Activated CD4-positive, alpha-beta T cell treated with anti-CD3 and anti-CD28 coated beads for 36 hours (primary cell): ENCODE measurements at regions not wholly inside any gene's neighbourhood (a gene's known extent, or its start where the extent isn't known, plus 50 kb on each side); places are given as distances from the start of the nearest gene placed in this dataset.

ENCODE experiments used
- ATAC-seq: fragments of 200-7000 bp; cut with Tn5 transposase; one replicate; pipeline ENCODE4 v1.10.0; 2021; ENCODE audit warnings: mild to moderate bottlenecking, moderate library complexity
- CTCF ChIA-PET: fragments of 350-600 bp; sonication (Branson Sonifier 250); formaldehyde crosslinking; loops from one replicate; lab custom pipeline; 2021; ENCODE audit warnings: antibody characterized with exemption; lab: Charles Lee
- POLR2A ChIA-PET: fragments of 350-600 bp; sonication (Branson Sonifier 250); formaldehyde crosslinking; loops from one replicate; lab custom pipeline; 2021; ENCODE audit warnings: antibody characterized with exemption, inconsistent platforms; lab: Charles Lee
- DNase-seq: peaks from one replicate; pipeline ENCODE4 v3.0.0-alpha.2; 2020
- H3K27ac Mint-ChIP-seq: one replicate; pipeline ENCODE4 v1.8.0; 2021; ENCODE audit warnings: mixed read lengths
- H3K27me3 Mint-ChIP-seq: one replicate; pipeline ENCODE4 v1.8.0; 2021; ENCODE audit warnings: mixed read lengths
- H3K36me3 Mint-ChIP-seq: one replicate; pipeline ENCODE4 v1.8.0; 2021; ENCODE audit warnings: low read depth, mixed read lengths
- H3K4me1 Mint-ChIP-seq: one replicate; pipeline ENCODE4 v1.8.0; 2021; ENCODE audit warnings: mixed read lengths
- H3K4me3 Mint-ChIP-seq: one replicate; pipeline ENCODE4 v1.8.0; 2021; ENCODE audit warnings: mild to moderate bottlenecking, moderate library complexity, mixed read lengths
- H3K9me3 Mint-ChIP-seq: one replicate; pipeline ENCODE4 v1.8.0; 2021; ENCODE audit warnings: low read depth, mixed read lengths
- intact Hi-C, 2 experiments: fragments of 100-400 bp; cut with DNase I in 1 of 2; cut with micrococcal nuclease in 1 of 2; formaldehyde crosslinking; loops; one replicate each; pipeline versions ENCODE4 v1.14.2 to v1.15.1; 2022 to 2024; cut with DNase I, micrococcal nuclease

DNA sequence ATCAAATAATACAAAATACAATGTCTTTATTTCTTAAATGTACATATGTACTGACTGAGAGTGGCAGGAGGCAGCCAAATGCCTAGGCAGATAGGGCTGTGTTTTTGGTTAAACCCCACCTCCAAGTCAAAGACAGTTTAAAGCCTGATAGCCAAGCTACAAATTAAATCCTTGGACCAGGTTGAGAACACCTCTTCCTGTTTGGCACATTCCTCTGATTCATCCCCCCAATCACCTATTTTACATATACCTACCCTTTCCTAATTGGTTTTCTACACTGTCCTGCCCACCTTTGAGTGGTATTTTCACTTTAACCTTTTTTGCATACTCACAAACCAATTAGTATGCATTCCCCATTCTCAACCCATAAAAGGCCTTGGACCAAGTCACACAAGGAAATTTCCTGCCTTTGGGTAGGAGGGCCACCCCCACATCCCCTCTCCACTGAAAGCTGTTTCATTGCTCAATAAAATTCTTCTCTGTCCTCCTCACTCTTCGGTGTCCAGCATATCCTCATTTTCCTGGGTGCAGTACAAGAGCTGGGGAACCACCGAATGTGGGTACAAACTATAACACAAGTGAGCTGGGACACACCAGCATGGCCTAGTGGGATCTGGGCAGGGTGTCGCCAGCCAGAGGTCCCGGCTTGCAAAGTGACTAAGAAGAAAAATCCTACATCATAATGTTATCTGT, 149.1 kb downstream of the UBE2E3 start:
- ChIA-PET CTCF (interaction anchor here (0.8 to 4.1 kb wide), 2 partner anchors 11 to 16 kb away, joined by 3 to 15 read pairs; no protein-coding TSS in a partner anchor), POLR2A (no interaction called here)
- peaks cover 4% of the 10 kb centered on the region for H3K9me3 Mint-ChIP-seq
- peak overlapping the region; percentile 53 for H3K27ac Mint-ChIP-seq
- DNase-seq = no peak
- H3K36me3 Mint-ChIP-seq = peaks cover 16% of the 10 kb centered on the region
- no peaks in the 10 kb centered on the region for H3K27me3 Mint-ChIP-seq
- peaks cover 65% of the 10 kb centered on the region for H3K4me1 Mint-ChIP-seq
- intact Hi-C loops = loop anchor here (2.0 to 5.0 kb wide), 2 partner anchors 13 to 328 kb away; partner anchors contain the start of gene ITGA4 (in 2 of the 2)
- ATAC-seq = no peak
- H3K4me3 Mint-ChIP-seq = no peak overlapping the region

GRCh38 chr2:181130686-181131085, 150.3 kb downstream of the UBE2E3 start:
- ChIA-PET POLR2A (no interaction called here), CTCF (interaction anchor here (0.9 to 4.1 kb wide), 6 partner anchors 9 to 339 kb away, joined by 3 to 15 read pairs (median 4); no protein-coding TSS in a partner anchor)
- intact Hi-C loops = loop anchor here in 1 of 2 experiments (1.0 kb wide), 1 partner anchor 10 kb away; no protein-coding TSS in a partner anchor
- Mint-ChIP-seq H3K4me3 (peak overlapping the region; percentile 63), H3K27me3 (no peaks in the 10 kb centered on the region), H3K4me1 (peaks cover 62% of the 10 kb centered on the region), H3K27ac (peak overlapping the region; percentile 83), H3K9me3 (peaks cover 8% of the 10 kb centered on the region), H3K36me3 (peaks cover 20% of the 10 kb centered on the region)
- DNase-seq (no peak), ATAC-seq (no peak)

DNA sequence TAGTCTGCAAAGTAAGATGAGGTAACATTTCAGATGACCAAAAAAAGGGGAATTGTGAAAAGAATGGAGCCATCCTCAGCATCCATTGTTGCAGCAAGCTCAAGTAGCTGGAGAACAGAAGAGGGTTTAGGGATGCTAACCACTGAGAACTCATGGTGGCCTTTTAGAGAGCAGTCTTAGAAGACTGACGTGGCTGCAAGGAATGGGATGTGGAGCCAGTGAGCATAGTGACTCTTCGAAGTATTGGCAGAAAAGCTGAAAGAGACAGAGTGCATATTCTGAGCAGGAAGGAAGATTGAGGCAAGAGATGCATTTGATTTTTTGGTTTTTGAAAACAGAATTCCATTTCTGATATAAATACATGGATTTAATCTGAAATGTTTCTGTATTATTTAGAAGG, 151.2 kb downstream of the UBE2E3 start:
- Mint-ChIP-seq H3K27ac (peak overlapping the region; percentile 83), H3K27me3 (no peaks in the 10 kb centered on the region), H3K4me1 (peaks cover 53% of the 10 kb centered on the region), H3K9me3 (peaks cover 8% of the 10 kb centered on the region), H3K4me3 (peak overlapping the region; percentile 63), H3K36me3 (peaks cover 26% of the 10 kb centered on the region)
- POLR2A ChIA-PET = interaction anchor here (0.6 kb wide), 1 partner anchor 23 kb away, joined by 7 read pairs; no protein-coding TSS in a partner anchor
- CTCF ChIA-PET = interaction anchor here (0.9 to 4.1 kb wide), 6 partner anchors 9 to 338 kb away, joined by 3 to 15 read pairs (median 4); no protein-coding TSS in a partner anchor
- intact Hi-C loops = loop anchor here in 1 of 2 experiments (1.0 kb wide), 1 partner anchor 9 kb away; no protein-coding TSS in a partner anchor
- ATAC-seq = peak; percentile 52
- peak; percentile 18 for DNase-seq

DNA sequence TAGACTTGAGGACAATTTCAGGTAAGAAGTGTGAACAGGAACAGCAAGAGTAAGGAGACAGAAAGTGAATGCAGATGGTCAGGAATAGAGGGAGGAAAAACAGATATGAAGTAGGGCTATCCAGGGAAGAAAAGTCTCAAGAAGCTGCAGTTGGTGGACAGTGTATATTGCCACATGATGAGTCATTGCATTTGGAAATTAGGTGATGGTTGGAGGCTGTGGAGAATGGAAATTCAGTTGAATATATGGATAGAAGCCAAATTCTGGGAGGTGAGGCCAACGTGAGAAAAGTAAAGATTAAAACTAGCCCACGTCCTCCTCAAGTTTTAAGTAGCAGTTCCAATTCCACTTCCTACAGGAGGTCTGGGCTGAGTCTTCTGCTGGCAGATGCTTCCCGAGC, 158.4 kb downstream of the UBE2E3 start:
- H3K9me3 Mint-ChIP-seq = peaks cover 6% of the 10 kb centered on the region
- H3K4me3 Mint-ChIP-seq = no peak overlapping the region
- ATAC-seq (no peak), DNase-seq (no peak)
- CTCF ChIA-PET = no interaction called here
- POLR2A ChIA-PET = no interaction called here
- H3K27me3 Mint-ChIP-seq = no peaks in the 10 kb centered on the region
- intact Hi-C loops = no loop called here
- H3K27ac Mint-ChIP-seq = peak overlapping the region; percentile 22
- H3K4me1 Mint-ChIP-seq = peaks cover 49% of the 10 kb centered on the region
- H3K36me3 Mint-ChIP-seq = peaks cover 15% of the 10 kb centered on the region

- CTCF ChIA-PET = interaction anchor here (0.6 to 2.2 kb wide), 4 partner anchors 9 to 329 kb away, joined by 3 to 15 read pairs (median 3); no protein-coding TSS in a partner anchor
- peaks cover 15% of the 10 kb centered on the region for H3K36me3 Mint-ChIP-seq
- no peak overlapping the region for H3K4me3 Mint-ChIP-seq
- POLR2A ChIA-PET = no interaction called here
- DNase-seq = no peak
- no peaks in the 10 kb centered on the region for H3K27me3 Mint-ChIP-seq
- peaks cover 6% of the 10 kb centered on the region for H3K9me3 Mint-ChIP-seq
- intact Hi-C loops = loop anchor here in 1 of 2 experiments (1.0 kb wide), 1 partner anchor 9 kb away; no protein-coding TSS in a partner anchor
- no peak overlapping the region for H3K27ac Mint-ChIP-seq
- peaks cover 55% of the 10 kb centered on the region for H3K4me1 Mint-ChIP-seq
- ATAC-seq = no peak
These were observed 159.4 kb downstream of the UBE2E3 start for GRCh38 chr2:181139831-181140230.

DNA sequence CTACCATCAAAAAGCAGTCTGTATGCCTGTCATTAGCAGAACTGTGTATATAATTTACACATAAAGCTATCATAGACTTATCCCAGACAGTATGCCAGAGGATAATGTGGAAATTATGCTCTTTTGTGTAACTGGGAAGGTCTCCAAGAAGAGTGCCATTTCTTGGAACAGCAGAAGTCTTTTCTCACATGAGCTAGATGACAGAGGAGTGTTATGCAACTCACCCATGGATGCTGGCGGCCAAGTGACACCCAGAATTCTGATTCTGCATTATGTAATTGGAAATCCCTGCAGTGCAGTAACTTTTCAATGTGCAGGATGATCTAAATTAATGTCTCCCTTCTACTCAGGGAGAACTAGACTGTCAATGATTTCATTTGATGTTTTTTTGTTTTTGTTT, 160.0 kb downstream of the UBE2E3 start:
- CTCF ChIA-PET = interaction anchor here (0.8 to 2.2 kb wide), 3 partner anchors 9 to 328 kb away, joined by 3 to 15 read pairs (median 3); no protein-coding TSS in a partner anchor
- POLR2A ChIA-PET = no interaction called here
- Mint-ChIP-seq H3K27me3 (no peaks in the 10 kb centered on the region), H3K36me3 (peaks cover 19% of the 10 kb centered on the region), H3K27ac (no peak overlapping the region), H3K9me3 (peaks cover 7% of the 10 kb centered on the region), H3K4me1 (peaks cover 58% of the 10 kb centered on the region), H3K4me3 (peak overlapping the region; percentile 64)
- ATAC-seq (no peak), DNase-seq (no peak)
- intact Hi-C loops = loop anchor here in 1 of 2 experiments (1.0 kb wide), 1 partner anchor 9 kb away; no protein-coding TSS in a partner anchor

DNA sequence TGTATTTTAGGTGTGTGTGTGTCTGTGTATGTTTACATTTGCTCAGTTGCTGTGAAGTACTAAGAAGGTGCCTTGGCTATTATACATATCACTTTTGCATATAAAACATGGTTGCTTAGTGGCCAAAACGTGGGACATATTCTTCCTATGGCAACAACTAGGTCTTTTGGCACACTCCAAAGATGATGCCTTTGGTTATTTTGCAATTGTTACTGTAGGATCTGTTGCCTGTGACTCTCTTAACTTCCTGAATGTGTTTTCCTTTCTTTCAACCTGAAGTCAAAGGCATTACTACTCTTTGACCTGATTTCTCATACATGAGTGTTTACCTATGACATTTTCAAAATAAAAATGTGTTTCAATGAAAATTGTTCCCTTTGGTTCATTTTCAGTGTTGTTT, 160.5 kb downstream of the UBE2E3 start:
- Mint-ChIP-seq H3K27me3 (no peaks in the 10 kb centered on the region), H3K9me3 (peaks cover 4% of the 10 kb centered on the region), H3K36me3 (peaks cover 14% of the 10 kb centered on the region), H3K4me1 (peaks cover 59% of the 10 kb centered on the region), H3K4me3 (peak overlapping the region; percentile 64), H3K27ac (peak overlapping the region; percentile 9)
- ChIA-PET POLR2A (no interaction called here), CTCF (interaction anchor here (1.1 to 2.2 kb wide), 6 partner anchors 10 to 328 kb away, joined by 3 to 15 read pairs (median 4); no protein-coding TSS in a partner anchor)
- intact Hi-C loops = loop anchor here in 1 of 2 experiments (1.0 kb wide), 1 partner anchor 10 kb away; no protein-coding TSS in a partner anchor
- ATAC-seq (no peak), DNase-seq (no peak)

- peaks cover 12% of the 10 kb centered on the region for H3K36me3 Mint-ChIP-seq
- peaks cover 62% of the 10 kb centered on the region for H3K4me1 Mint-ChIP-seq
- ChIA-PET CTCF (interaction anchor here (0.6 to 2.2 kb wide), 8 partner anchors 11 to 170 kb away, joined by 3 to 15 read pairs (median 4); no protein-coding TSS in a partner anchor), POLR2A (no interaction called here)
- intact Hi-C loops = loop anchor here (1.0 to 2.0 kb wide), 3 partner anchors 13 to 35 kb away; no protein-coding TSS in a partner anchor
- H3K9me3 Mint-ChIP-seq = peaks cover 4% of the 10 kb centered on the region
- H3K4me3 Mint-ChIP-seq = peak overlapping the region; percentile 64
- H3K27me3 Mint-ChIP-seq = no peaks in the 10 kb centered on the region
- no peak for ATAC-seq
- H3K27ac Mint-ChIP-seq = peak overlapping the region; percentile 78
- no peak for DNase-seq
These were observed 161.3 kb downstream of the UBE2E3 start for GRCh38 chr2:181141676-181142075.

GRCh38 chr2:181142514-181142913, 162.1 kb downstream of the UBE2E3 start:
- Mint-ChIP-seq H3K27me3 (no peaks in the 10 kb centered on the region), H3K9me3 (peaks cover 2% of the 10 kb centered on the region), H3K4me3 (peak overlapping the region; percentile 64), H3K4me1 (peaks cover 62% of the 10 kb centered on the region), H3K27ac (peak overlapping the region; percentile 93), H3K36me3 (peaks cover 10% of the 10 kb centered on the region)
- POLR2A ChIA-PET = no interaction called here
- intact Hi-C loops = loop anchor here (1.0 to 2.0 kb wide), 3 partner anchors 14 to 36 kb away; no protein-coding TSS in a partner anchor
- ATAC-seq (peak; percentile 86), DNase-seq (no peak)
- CTCF ChIA-PET = interaction anchor here (0.8 to 1.8 kb wide), 3 partner anchors 11 to 169 kb away, joined by 4 to 6 read pairs (median 6); no protein-coding TSS in a partner anchor

- peak overlapping the region; percentile 56 for H3K27ac Mint-ChIP-seq
- H3K36me3 Mint-ChIP-seq = peaks cover 10% of the 10 kb centered on the region
- CTCF ChIA-PET = interaction anchor here (0.7 to 3.4 kb wide), 7 partner anchors 9 to 166 kb away, joined by 3 to 9 read pairs (median 4); no protein-coding TSS in a partner anchor
- DNase-seq = no peak
- no peaks in the 10 kb centered on the region for H3K27me3 Mint-ChIP-seq
- no peak for ATAC-seq
- H3K4me3 Mint-ChIP-seq = peak overlapping the region; percentile 32
- peaks cover 66% of the 10 kb centered on the region for H3K4me1 Mint-ChIP-seq
- H3K9me3 Mint-ChIP-seq = peaks cover 2% of the 10 kb centered on the region
- POLR2A ChIA-PET = no interaction called here
- intact Hi-C loops = loop anchor here in 1 of 2 experiments (2.0 kb wide), 2 partner anchors 15 to 37 kb away; no protein-coding TSS in a partner anchor
These were observed 163.4 kb downstream of the UBE2E3 start for GRCh38 chr2:181143790-181144300.

DNA sequence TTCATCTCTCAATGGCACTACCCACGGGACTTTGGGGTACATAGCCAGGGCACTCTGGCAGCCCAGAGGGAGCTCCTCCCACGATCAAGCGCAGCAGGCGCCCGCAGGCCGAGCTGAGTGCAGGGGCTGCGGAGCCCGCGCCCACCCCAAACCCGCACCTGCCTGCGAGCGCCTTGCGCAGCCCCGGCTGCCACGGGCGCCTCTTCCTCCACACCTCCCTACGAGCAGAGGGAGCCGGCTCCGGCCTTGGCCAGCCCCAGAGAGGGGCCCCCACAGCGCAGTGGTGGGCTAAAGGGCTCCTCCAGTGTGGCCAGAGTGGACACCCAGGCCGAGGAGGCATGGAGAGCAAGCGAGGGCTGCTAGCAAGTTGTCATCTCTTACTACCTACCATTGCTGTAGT, 165.2 kb downstream of the UBE2E3 start:
- H3K27ac Mint-ChIP-seq = no peak overlapping the region
- no peak overlapping the region for H3K4me3 Mint-ChIP-seq
- CTCF ChIA-PET = interaction anchor here (0.8 to 3.4 kb wide), 5 partner anchors 16 to 168 kb away, joined by 3 to 9 read pairs (median 5); no protein-coding TSS in a partner anchor

More for the DNA sequence above, 165.2 kb downstream of the UBE2E3 start:
- Mint-ChIP-seq H3K36me3 (peaks cover 10% of the 10 kb centered on the region), H3K27me3 (no peaks in the 10 kb centered on the region), H3K9me3 (peaks cover 2% of the 10 kb centered on the region), H3K4me1 (peaks cover 57% of the 10 kb centered on the region)
- intact Hi-C loops = no loop called here
- DNase-seq (no peak), ATAC-seq (no peak)
- POLR2A ChIA-PET = no interaction called here
